Liver (tissue), 3 donors: ENCODE measurements at regions not wholly inside any gene's neighbourhood (a gene's known extent, or its start where the extent isn't known, plus 50 kb on each side); places are given as distances from the start of the nearest gene placed in this dataset.
"Not testable (repeated sequence)": the region's sequence is repeated elsewhere in the genome, so short reads cannot be mapped to it uniquely, and the experiment has no call there.

Experiments
- ATF3 ChIP-seq: IDR thresholded peaks from 2 replicates; pipeline ENCODE4 v1.6.1; 2016; ENCODE audit warnings: antibody characterized with exemption
- CTCF ChIP-seq: fragments of 150-350 bp; IDR thresholded peaks from 2 replicates; pipeline ENCODE4 v1.5.1; 2017; ENCODE audit warnings: improper control_type of control experiment, low read depth, low read length; ENCODE audit not compliant: missing input control
- EGR1 ChIP-seq, 2 donors: IDR thresholded peaks; 2 replicates each; pipeline ENCODE4 v1.6.1; 2016 to 2018; ENCODE audit warnings: antibody characterized with exemption in 2 of 2, low read depth in 2 of 2
- JUND ChIP-seq, 2 donors: IDR thresholded peaks; 2 replicates each; pipeline ENCODE4 v1.6.1; 2016; ENCODE audit warnings: antibody characterized with exemption in 2 of 2
- MAX ChIP-seq: IDR thresholded peaks from 2 replicates; pipeline ENCODE4 v1.6.1; 2016; ENCODE audit warnings: antibody characterized with exemption
- REST ChIP-seq: IDR thresholded peaks from 2 replicates; pipeline ENCODE4 v1.6.1; 2016; ENCODE audit warnings: antibody characterized with exemption, mild to moderate bottlenecking
- SP1 ChIP-seq: IDR thresholded peaks from 2 replicates; pipeline ENCODE4 v1.6.1; 2018; ENCODE audit warnings: antibody characterized with exemption, mild to moderate bottlenecking
- TAF1 ChIP-seq: conservative IDR thresholded peaks from 2 replicates; pipeline ENCODE4 v1.6.1; 2016; ENCODE audit warnings: antibody characterized with exemption, mild to moderate bottlenecking
- YY1 ChIP-seq: IDR thresholded peaks from 2 replicates; pipeline ENCODE4 v1.6.1; 2016; ENCODE audit warnings: antibody characterized with exemption, mild to moderate bottlenecking
- donor health status: healthy.
- donor health status: healthy.

GRCh38 chrX:67213686-67214085 lies 330.1 kb upstream of the AR start:
- TF ChIP-seq EGR1 (IDR thresholded peaks at IDR 0.05; ENCODE audit: low read depth in 2 of 2); JUND (IDR thresholded peaks at IDR 0.05); CTCF; TAF1; SP1; ATF3; REST; MAX; YY1: not testable (repeated sequence)
